Neural cell (in vitro differentiated cells): ENCODE measurements at regions not wholly inside any gene's neighbourhood (a gene's known extent, or its start where the extent isn't known, plus 50 kb on each side); places are given as distances from the start of the nearest gene placed in this dataset.

Experiments
- CTCF ChIP-seq: fragments of 450-650 bp; IDR thresholded peaks from 2 replicates; pipeline ENCODE4 v1.5.1; 2014; ENCODE audit warnings: antibody characterized with exemption, mild to moderate bottlenecking, moderate library complexity; ENCODE audit not compliant: poor library complexity, severe bottlenecking
- RAD21 ChIP-seq: fragments of 450-650 bp; conservative IDR thresholded peaks from 2 replicates; pipeline ENCODE4 v1.6.1; 2014; ENCODE audit warnings: antibody characterized with exemption, mild to moderate bottlenecking, moderate library complexity

- TF ChIP-seq RAD21 (no peak), CTCF (no peak)
Measured at GRCh38 chr22:23501261-23501619, 78.8 kb downstream of the IGLL1 start.
